ENCODE measurements at regions not wholly inside any gene's neighbourhood (a gene's known extent, or its start where the extent isn't known, plus 50 kb on each side); places are given as distances from the start of the nearest gene placed in this dataset.

GRCh38 chr21:24131056-24131455, 1476.2 kb downstream of the MRPL39 start:
- DNase-seq (ENCODE audit: low read depth in 2 of 2), result no peak

- no peak for DNase-seq (ENCODE audit: low read depth in 2 of 2)
Observed at GRCh38 chr21:24127651-24128050, 1479.6 kb downstream of the MRPL39 start.

- no peak for DNase-seq (ENCODE audit: low read depth in 2 of 2)
Observed at GRCh38 chr21:24123785-24124184, 1483.5 kb downstream of the MRPL39 start.

- DNase-seq (ENCODE audit: low read depth in 2 of 2), result no peak
Observed at GRCh38 chr21:24118738-24119459, 1488.4 kb downstream of the MRPL39 start.

GRCh38 chr21:24115141-24115540, 1492.1 kb downstream of the MRPL39 start:
- no peak for DNase-seq (ENCODE audit: low read depth in 2 of 2)

- no peak for DNase-seq (ENCODE audit: low read depth in 2 of 2)
Observed at GRCh38 chr21:24112020-24112419, 1495.3 kb downstream of the MRPL39 start.

- no peak for DNase-seq (ENCODE audit: low read depth in 2 of 2)
Observed at GRCh38 chr21:24110846-24111245, 1496.4 kb downstream of the MRPL39 start.

GRCh38 chr21:24097181-24097580, 1510.1 kb downstream of the MRPL39 start:
- no peak for DNase-seq (ENCODE audit: low read depth in 2 of 2)

- DNase-seq (ENCODE audit: low read depth in 2 of 2), result no peak
Observed at GRCh38 chr21:24096651-24097050, 1510.6 kb downstream of the MRPL39 start.

- DNase-seq (ENCODE audit: low read depth in 2 of 2), result no peak
Observed at GRCh38 chr21:24093032-24093431, 1514.2 kb downstream of the MRPL39 start.

- DNase-seq (ENCODE audit: low read depth in 2 of 2), result no peak
Observed at GRCh38 chr21:24076179-24076578, 1531.1 kb downstream of the MRPL39 start.

- DNase-seq (ENCODE audit: low read depth in 2 of 2), result no peak
Observed at GRCh38 chr21:24055696-24056095, 1551.6 kb downstream of the MRPL39 start.

GRCh38 chr21:24050231-24050630, 1557.0 kb downstream of the MRPL39 start:
- DNase-seq (ENCODE audit: low read depth in 2 of 2), result no peak

GRCh38 chr21:24046829-24047443, 1560.3 kb downstream of the MRPL39 start:
- no peak for DNase-seq (ENCODE audit: low read depth in 2 of 2)

GRCh38 chr21:24045775-24046215, 1561.5 kb downstream of the MRPL39 start:
- DNase-seq (ENCODE audit: low read depth in 2 of 2), result no peak

GRCh38 chr21:24045373-24045772, 1561.9 kb downstream of the MRPL39 start:
- DNase-seq (ENCODE audit: low read depth in 2 of 2), result no peak

- no peak for DNase-seq (ENCODE audit: low read depth in 2 of 2)
Observed at GRCh38 chr21:24042687-24043086, 1564.6 kb downstream of the MRPL39 start.

- DNase-seq (ENCODE audit: low read depth in 2 of 2), result no peak
Observed at GRCh38 chr21:24032709-24033232, 1574.5 kb downstream of the MRPL39 start.

GRCh38 chr21:24027396-24027795, 1579.9 kb downstream of the MRPL39 start:
- no peak for DNase-seq (ENCODE audit: low read depth in 2 of 2)

- no peak for DNase-seq (ENCODE audit: low read depth in 2 of 2)
Observed at GRCh38 chr21:24025101-24025500, 1582.2 kb downstream of the MRPL39 start.

GRCh38 chr21:24023936-24024335, 1583.3 kb downstream of the MRPL39 start:
- no peak for DNase-seq (ENCODE audit: low read depth in 2 of 2)

GRCh38 chr21:24023402-24023801, 1583.9 kb downstream of the MRPL39 start:
- DNase-seq (ENCODE audit: low read depth in 2 of 2), result no peak

- no peak for DNase-seq (ENCODE audit: low read depth in 2 of 2)
Observed at GRCh38 chr21:24014381-24014780, 1592.9 kb downstream of the MRPL39 start.

Data from stimulated activated CD8-positive, alpha-beta memory T cell treated with anti-CD3 and anti-CD28 coated beads, Interleukin-15, amount 100 ng/mL, for 48 hours (primary cell).